ENCODE measurements at regions not wholly inside any gene's neighbourhood (a gene's known extent, or its start where the extent isn't known, plus 50 kb on each side); places are given as distances from the start of the nearest gene placed in this dataset.

DNA sequence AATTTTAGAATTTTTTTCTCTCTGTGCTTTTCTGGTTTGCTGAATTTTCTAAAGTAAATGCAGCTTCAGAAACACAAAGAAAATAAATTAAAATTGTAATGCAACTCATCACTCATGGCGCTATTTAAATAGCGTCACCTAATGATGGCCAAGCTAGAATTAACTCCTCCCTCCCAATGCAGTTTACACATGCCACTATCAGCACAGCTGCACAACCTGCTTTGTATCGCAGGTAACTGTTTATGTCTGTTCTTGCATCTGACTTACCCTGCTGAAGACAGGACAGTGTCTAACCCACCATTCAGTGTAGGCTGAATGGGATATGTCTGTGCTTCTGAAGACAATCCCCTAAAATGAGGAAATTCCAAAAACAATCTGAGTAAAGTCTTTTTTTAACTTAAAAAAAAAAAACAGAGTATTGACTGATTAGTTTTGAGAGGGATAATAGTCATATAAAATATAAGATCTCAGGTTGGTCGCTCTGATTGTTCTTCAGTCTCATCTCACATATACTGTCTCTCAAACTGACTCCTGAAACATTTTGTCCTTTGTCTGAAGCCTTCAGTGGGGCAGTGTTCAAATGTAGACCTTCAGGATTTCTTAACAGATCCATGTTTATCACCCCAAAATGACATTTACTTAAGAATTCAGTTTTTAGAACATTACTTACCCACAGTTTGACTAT is 271.4 kb downstream of the ZEB2 start:
- TF ChIP-seq, protein P1, sequence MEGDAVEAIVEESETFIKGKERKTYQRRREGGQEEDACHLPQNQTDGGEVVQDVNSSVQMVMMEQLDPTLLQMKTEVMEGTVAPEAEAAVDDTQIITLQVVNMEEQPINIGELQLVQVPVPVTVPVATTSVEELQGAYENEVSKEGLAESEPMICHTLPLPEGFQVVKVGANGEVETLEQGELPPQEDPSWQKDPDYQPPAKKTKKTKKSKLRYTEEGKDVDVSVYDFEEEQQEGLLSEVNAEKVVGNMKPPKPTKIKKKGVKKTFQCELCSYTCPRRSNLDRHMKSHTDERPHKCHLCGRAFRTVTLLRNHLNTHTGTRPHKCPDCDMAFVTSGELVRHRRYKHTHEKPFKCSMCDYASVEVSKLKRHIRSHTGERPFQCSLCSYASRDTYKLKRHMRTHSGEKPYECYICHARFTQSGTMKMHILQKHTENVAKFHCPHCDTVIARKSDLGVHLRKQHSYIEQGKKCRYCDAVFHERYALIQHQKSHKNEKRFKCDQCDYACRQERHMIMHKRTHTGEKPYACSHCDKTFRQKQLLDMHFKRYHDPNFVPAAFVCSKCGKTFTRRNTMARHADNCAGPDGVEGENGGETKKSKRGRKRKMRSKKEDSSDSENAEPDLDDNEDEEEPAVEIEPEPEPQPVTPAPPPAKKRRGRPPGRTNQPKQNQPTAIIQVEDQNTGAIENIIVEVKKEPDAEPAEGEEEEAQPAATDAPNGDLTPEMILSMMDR (conservative IDR thresholded peaks at IDR 0.05; ENCODE audit: low read depth, low read length), result no peak
- TF ChIP-seq EZH2 (IDR thresholded peaks at IDR 0.05; ENCODE audit: borderline replicate concordance, low read depth, low read length, poor library complexity, severe bottlenecking), result no peak
